ENCODE measurements at regions not wholly inside any gene's neighbourhood (a gene's known extent, or its start where the extent isn't known, plus 50 kb on each side); places are given as distances from the start of the nearest gene placed in this dataset.

- DNase-seq (ENCODE audit: low read depth) = no peak
- no peak overlapping the region for H3K4me3 ChIP-seq (ENCODE audit: low read depth, low read length)
- TF ChIP-seq, protein P1, sequence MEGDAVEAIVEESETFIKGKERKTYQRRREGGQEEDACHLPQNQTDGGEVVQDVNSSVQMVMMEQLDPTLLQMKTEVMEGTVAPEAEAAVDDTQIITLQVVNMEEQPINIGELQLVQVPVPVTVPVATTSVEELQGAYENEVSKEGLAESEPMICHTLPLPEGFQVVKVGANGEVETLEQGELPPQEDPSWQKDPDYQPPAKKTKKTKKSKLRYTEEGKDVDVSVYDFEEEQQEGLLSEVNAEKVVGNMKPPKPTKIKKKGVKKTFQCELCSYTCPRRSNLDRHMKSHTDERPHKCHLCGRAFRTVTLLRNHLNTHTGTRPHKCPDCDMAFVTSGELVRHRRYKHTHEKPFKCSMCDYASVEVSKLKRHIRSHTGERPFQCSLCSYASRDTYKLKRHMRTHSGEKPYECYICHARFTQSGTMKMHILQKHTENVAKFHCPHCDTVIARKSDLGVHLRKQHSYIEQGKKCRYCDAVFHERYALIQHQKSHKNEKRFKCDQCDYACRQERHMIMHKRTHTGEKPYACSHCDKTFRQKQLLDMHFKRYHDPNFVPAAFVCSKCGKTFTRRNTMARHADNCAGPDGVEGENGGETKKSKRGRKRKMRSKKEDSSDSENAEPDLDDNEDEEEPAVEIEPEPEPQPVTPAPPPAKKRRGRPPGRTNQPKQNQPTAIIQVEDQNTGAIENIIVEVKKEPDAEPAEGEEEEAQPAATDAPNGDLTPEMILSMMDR (conservative IDR thresholded peaks at IDR 0.05; ENCODE audit: low read depth, low read length) = no peak
Measured at GRCh38 chr4:78989697-78990270, 50.5 kb upstream of the PAQR3 start.

All from epithelial cell of proximal tubule (primary cell).